Activated CD4-positive, alpha-beta T cell treated with anti-CD3 and anti-CD28 coated beads for 48 hours (primary cell): ENCODE measurements at regions not wholly inside any gene's neighbourhood (a gene's known extent, or its start where the extent isn't known, plus 50 kb on each side); places are given as distances from the start of the nearest gene placed in this dataset.

ENCODE experiments used
- DNase-seq: peaks from one replicate; pipeline ENCODE4 v3.0.0-alpha.2; 2020

DNA sequence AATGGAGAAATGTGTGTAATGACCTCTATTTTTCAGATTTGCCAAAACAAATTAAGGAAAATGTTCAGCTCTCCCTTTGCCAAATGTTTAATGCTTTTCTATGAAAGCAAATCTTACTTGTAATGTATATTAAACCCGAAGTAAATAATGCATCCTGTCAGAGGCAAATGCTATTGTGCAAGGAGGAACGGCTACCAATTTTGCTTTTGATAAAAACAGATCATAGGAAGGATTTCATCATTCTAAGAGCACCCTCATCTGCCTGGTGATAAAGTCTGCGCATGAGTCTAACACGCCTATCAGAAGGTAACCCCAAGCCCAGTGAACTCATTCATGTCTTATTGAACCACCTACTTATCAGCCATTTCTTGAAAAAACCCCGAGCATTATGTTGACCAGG lies 412.4 kb upstream of the MKI67 start:
- DNase-seq, result no peak

DNA sequence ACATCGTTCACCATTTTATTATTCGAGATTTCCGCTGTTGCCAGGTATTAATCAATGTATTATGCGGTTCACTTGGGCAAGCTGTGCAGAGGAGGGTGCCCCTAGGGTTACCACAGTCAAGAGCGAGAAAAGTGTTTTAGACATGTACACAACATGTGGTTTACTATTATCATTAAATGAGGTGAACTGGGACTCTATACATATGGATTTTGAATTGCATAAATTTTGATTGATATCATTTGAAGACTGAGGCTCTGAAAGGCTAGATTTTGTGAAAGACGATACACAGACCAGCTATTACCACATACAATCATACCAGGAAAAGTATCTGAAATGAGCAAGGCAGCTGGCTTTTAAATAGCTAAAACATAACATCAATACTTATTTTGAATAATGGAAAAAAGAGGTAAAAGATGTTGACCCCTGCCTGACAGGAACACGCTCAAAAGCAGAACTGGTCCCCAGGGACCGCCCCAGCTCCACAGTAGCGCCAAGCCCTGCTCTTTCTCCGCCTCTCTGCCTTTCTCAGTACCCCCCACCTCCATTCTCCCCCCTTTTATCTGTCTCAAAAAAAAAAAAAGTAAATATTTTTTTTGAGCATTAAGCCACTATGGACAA lies 413.4 kb upstream of the MKI67 start:
- no peak for DNase-seq

DNA sequence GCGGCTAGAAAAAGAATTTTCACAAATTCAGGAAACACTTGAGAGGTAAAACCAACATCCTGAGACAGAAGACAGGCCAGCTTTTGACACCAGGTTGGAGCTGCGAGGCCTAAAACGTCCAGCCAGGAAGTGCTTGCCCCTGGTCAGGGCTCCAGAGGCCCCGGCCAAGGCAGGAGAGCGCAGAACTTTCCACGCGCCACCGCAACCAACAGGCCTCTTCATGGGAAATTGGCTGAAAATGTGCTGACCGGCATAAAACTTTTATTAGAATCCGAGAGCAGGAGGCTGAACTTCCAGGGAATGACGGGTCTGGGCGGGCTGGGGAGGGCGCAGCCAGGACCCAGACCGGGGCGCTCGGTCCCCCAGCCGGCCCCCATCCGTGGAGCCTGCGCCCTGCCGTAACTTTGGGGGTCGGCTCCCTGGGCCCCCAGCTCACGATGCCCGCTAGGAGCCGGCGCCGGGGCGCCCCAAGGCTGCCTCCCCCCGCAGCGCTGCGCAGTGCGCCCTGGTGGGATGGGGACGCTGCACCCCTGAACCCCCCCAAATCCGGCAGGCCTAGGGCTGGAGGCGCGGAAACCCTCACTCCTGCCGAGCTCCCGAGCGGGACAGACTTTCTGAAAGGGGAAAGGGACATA lies 414.0 kb upstream of the MKI67 start:
- no peak for DNase-seq

- DNase-seq, result no peak
Observed at GRCh38 chr10:128540781-128541761, 414.8 kb upstream of the MKI67 start.

GRCh38 chr10:128541926-128542475 lies 415.8 kb upstream of the MKI67 start:
- DNase-seq, result no peak

GRCh38 chr10:128542659-128543058 lies 416.4 kb upstream of the MKI67 start:
- DNase-seq, result no peak

DNA sequence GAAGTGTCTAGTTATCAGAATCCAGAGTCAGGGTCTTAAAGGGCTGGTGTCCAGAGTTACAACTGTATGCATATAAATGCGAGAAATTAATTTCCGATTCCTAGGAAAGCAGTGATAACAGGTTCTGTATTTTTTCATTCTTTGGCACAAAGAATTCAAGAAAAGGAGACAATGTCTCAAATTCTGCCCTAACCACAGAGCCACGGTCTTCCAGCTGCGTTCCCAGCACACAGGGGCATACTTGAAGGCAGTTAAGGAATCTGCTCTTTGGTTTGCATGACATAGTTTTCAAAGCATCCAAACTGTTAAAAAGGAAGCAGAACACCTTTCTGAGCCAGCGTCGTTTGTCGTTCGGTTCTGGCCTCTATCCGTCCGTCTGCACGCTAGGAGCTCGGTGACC lies 416.9 kb upstream of the MKI67 start:
- no peak for DNase-seq

DNA sequence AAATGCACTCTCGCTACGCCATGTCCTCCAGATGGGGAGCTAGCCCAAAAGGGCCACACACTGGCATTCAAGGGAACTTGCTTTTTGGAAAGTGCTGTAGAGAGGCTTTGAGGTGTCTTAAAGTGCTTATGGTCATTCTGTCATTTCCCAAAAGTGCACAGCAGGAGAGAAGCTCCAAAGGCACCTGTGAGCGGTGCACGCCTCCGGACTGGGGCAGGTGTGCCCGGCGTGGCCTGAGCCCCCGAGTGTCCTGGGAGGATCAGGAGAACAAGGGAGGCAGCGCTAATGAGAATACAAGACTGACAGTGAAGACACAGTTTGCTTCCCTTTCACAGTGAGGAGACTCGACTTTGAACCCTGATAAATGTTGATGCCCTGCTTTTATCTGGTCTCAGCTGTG lies 419.0 kb upstream of the MKI67 start:
- no peak for DNase-seq

DNA sequence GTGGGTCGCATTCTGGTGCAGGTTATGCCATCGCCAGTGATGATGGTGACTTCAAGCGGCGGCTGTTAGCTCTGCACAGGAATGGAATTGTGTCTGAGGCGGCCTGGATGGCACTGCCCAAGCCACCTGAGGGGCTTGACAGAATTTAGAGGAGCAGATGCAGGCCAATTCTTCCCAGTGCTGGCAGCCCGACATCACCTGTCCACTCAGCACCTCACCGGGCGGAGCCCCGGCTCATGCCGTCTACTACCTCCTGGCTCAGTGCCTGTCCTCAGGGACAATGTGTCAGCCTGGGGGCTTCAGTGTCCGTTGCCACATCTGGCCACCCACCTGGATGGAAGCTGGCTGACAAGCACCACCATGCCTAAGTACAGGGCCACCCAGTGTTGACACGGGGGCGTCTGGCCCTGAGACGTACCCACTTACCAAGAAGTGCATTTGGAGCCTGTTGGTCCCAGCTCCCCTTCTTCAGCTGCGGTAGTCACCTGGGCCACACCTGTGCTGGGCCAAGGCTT lies 420.5 kb upstream of the MKI67 start:
- DNase-seq, result no peak

GRCh38 chr10:128549101-128549608 lies 422.9 kb upstream of the MKI67 start:
- no peak for DNase-seq

DNA sequence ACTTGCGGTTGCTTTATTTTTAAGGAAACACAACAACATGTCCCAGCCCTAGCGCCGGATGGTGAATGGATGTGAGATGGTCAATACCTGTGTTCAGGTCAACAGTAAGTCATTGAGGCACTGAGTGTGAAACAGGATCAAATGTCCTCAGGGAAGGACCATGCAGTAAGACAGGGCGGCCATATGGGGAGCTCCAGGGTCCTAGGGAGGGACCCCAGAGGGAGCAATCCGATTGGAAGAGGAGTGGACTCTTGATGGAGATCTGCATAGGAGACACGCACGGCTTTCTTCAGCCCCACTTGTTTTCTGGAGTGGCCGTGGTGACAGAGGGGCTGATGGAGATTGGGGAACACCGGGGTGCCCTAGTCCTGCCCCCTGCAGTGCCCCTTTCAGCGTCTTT lies 423.8 kb upstream of the MKI67 start:
- DNase-seq, result no peak

- DNase-seq, result no peak
Observed at GRCh38 chr10:128551475-128551874, 425.3 kb upstream of the MKI67 start.

DNA sequence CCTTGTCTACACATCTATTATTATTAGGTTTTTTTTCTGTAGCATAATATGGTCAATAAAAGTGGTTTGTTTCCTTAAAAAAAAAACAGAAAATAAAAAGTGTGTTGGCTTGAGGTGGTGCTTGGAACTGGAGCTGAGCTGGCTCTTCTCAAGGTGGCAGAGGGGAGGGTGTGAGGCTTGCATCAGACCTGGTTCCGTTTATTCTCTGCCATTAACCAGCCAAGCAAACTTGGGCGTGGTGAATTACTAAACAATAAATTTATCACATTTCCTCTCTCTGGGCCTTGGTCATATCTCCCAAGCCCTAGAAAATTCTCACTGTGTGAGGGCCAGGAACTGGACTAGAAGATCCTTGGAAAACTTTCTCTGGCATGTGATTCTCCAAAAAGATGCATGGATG lies 427.5 kb upstream of the MKI67 start:
- DNase-seq, result no peak

GRCh38 chr10:128556182-128557110 lies 430.2 kb upstream of the MKI67 start:
- DNase-seq, result no peak

DNA sequence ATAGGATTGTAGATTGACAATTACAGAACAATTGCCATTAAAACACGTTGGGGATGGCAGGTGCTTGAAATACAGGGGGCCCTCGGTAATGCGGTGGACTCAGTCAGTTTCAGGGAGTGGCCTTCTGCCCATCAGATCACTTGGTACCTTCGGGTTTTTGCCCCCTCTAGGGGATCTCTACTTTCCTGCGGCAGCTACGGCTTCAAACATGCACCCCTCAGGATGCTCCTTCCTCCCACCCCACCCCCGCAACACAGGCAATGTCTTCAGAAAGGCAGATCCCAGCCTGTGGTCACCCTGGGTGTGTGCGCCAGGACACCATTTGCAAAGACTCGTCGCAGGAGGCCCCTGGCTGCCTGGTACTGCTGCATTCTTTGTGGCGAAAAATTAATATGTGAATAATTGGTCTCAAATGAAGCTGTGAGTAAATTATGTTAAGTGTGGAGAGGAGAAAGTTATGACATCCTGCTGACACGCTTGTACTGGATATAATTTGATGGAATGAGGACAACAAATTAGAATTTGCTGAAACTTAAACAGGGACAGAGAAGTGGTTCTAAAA lies 431.0 kb upstream of the MKI67 start:
- DNase-seq, result no peak

- DNase-seq, result no peak
Observed at GRCh38 chr10:128560406-128560805, 434.2 kb upstream of the MKI67 start.

GRCh38 chr10:128560993-128561392 lies 434.8 kb upstream of the MKI67 start:
- DNase-seq, result no peak

DNA sequence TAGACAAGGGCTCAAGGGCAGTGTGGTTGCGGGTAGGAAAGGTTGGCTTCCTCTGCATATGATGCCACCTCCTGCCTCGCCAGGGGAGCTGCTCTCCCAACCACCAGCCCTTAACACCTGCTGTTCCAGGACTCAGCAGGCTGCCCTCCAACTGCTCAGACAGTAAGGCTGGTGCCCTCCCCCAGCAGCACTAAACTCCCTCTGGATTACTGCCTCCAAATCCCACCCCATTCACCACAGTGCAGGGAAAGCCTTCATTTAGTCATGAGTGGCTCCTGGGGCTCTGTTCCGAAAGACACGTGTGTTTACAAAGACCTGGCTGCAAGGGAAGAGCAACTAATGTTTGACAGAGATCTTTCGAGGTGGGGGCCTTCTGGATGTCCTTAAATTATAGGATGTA lies 437.2 kb upstream of the MKI67 start:
- no peak for DNase-seq

GRCh38 chr10:128563904-128564303 lies 437.7 kb upstream of the MKI67 start:
- no peak for DNase-seq

DNA sequence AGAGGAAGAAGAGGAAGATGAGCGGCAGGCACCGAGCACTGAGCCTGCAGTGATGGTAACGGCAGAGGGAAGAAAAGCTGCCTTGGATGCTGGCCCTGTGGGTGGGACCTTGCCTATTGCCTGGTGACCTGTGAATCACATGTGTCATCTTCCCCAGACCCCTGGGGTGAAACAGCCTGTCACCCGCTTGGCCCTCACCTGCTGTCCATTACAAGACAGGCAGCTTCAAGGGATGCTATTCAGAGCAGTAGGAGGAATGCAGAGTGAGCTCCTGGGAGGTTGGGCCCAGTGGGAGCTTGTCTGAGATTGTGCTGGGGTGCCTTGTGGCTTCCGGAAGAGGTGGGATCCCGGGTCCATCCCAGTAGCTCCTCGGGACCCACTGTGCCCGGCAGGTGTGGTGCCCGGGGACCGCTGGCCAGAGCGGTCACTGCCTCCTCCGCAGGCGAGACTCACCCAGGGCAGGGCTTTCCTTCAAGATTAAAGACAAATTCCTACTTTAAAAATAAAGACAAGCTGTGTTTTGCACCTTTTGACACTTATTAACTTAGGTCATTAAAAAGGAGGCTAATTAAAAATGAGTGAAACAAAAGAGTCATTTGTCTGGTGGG lies 440.2 kb upstream of the MKI67 start:
- no peak for DNase-seq

DNA sequence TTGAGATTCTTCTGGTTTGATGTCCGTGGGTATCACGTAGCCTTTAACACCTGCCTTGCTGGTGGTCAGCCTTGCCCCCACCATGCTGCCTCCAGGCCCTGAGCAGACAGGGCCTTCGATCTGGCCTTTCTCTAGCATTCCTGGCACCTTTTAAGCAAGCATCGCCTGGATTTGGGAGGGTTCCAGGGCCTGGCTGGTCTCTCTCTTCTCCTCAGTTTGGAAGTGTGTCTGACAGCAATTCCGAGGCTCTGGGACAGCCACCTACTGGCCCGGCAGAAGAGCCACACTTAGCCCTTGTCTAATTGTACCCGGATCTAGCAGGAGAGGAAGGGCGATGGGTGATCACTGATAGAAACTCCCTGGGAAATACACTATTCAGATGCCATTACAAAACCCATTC lies 441.3 kb upstream of the MKI67 start:
- no peak for DNase-seq
